ENCODE measurements at regions not wholly inside any gene's neighbourhood (a gene's known extent, or its start where the extent isn't known, plus 50 kb on each side); places are given as distances from the start of the nearest gene placed in this dataset.
"Not testable (repeated sequence)": the region's sequence is repeated elsewhere in the genome, so short reads cannot be mapped to it uniquely, and the experiment has no call there.

DNA sequence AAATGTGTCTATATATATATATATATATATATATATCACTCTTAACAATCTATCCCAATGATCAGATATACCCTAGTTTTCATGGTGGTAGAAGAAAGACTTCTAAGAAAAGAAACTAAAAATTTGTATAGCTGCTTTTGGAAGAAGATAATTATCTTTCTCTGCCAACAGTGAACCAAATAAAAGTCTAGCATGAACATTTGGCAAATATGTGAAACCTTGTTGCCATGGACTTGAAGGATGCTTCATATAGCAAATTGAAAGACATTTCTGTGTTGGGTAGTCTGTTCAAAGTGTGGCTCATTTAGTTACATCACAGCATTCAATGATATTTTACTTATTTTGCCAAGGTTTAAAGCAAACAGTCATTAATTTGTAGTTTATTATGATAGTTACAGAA is 219.9 kb upstream of the NECTIN3 start:
- no peak for FAIRE-seq

DNA sequence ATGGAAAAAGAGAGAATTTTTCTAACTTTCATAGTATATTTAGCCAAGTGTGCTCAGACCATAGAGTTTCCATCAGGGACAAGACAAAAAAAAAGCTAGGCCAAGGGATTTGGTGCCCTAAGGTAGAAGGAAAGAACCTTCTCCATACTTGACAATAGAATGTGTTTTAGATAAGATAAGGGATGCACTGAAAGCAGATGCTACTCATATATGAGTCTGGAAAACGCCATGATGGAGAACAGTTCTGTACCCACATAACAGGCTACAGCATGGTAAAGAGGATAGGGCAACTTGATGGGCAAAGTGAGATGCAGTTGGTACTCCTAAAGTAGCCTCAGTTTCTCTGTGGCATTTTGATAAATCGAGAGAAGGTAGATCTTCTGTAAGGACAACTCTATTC is 216.4 kb upstream of the NECTIN3 start:
- no peak for FAIRE-seq

GRCh38 chr3:110856916-110857315 is 214.7 kb upstream of the NECTIN3 start:
- no peak for FAIRE-seq

GRCh38 chr3:110858549-110858948 is 213.1 kb upstream of the NECTIN3 start:
- no peak for FAIRE-seq

- FAIRE-seq: no peak
Observed at GRCh38 chr3:110859336-110859735, 212.3 kb upstream of the NECTIN3 start.

- no peak for FAIRE-seq
Observed at GRCh38 chr3:110859993-110860392, 211.6 kb upstream of the NECTIN3 start.

DNA sequence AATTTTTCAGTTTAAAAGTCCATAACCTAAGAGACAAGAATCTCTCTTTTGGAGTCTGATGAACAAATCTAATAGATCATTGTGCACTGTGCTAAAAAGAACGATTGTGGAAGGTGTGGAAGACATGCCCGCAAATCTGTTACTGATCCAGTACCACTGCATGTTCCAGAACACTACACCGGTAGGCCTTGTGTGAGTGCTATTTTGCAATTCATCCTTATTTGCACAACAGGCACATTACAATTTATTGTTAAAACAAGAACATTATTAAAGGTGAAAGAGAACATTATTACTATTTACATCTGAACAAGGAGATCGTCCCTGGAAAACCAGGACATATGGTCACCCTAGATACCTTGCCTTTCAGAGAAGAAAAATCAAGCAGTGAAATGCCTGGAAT is 205.7 kb upstream of the NECTIN3 start:
- FAIRE-seq: no peak

DNA sequence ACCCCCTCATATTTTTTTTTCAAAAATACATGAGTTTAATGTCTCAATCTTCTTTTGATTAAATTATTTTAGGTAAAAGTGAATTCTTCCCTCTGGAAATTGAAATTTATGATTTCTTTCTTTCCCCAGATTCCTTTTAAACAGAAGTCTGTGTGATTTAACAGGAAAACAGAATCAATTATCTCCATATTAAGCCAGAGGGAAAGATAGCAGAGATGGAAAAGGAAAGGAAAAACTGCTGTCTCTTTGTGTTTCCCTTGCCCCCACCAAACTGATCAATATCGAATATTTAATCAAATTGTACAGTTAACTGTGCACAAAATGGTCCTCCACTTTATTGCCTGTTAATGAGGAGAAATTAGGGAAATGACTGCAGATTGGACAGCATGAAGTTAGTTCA is 203.5 kb upstream of the NECTIN3 start:
- FAIRE-seq: no peak

GRCh38 chr3:110869736-110870135 is 201.9 kb upstream of the NECTIN3 start:
- no peak for FAIRE-seq

GRCh38 chr3:110871869-110872268 is 199.7 kb upstream of the NECTIN3 start:
- FAIRE-seq: no peak

DNA sequence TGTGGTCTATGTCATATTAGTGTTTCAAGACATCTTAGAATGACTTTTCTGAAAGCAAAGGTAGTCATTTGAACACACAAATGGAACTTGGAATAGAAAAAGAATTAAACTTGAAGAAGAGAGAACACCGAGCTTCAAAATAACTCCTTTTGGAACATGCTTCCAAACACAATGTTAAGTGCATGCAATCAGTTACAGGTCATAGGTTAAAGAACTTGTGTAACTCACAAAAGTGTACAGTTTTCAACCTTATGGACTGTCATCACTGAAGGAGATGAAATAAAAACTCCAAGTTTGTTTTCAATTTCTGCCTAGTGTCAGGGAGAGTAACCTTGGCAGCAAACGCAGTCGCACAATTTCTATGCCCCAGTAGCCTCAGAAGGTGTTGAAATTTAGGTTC is 192.9 kb upstream of the NECTIN3 start:
- no peak for FAIRE-seq

GRCh38 chr3:110881069-110881468 is 190.5 kb upstream of the NECTIN3 start:
- FAIRE-seq: no peak

GRCh38 chr3:110886222-110886893 is 185.3 kb upstream of the NECTIN3 start:
- FAIRE-seq: no peak

DNA sequence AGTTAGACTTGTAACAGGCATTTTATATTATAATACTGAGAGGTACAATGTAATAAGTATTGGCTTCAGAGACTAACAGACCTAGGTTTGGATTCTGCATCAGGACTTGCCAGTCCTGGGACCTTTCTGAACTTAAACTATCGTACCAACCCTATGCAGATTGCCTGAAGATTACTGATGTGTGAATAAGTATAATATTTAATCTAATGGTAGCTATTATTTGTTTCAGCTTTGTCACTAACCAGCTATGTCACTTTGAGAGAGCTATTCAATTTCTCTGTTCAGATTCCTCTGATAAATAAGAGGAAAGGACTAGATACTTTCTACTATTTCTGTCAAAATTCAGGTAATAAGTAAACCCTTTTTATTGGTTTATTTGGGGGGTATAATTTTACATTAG is 184.4 kb upstream of the NECTIN3 start:
- FAIRE-seq: no peak

GRCh38 chr3:110888625-110889375 is 182.8 kb upstream of the NECTIN3 start:
- not testable (repeated sequence) for FAIRE-seq

- not testable (repeated sequence) for FAIRE-seq
Observed at GRCh38 chr3:110889376-110889699, 182.3 kb upstream of the NECTIN3 start.

GRCh38 chr3:110894574-110894973 is 177.0 kb upstream of the NECTIN3 start:
- FAIRE-seq: no peak

- no peak for FAIRE-seq
Observed at GRCh38 chr3:110895054-110895453, 176.6 kb upstream of the NECTIN3 start.

DNA sequence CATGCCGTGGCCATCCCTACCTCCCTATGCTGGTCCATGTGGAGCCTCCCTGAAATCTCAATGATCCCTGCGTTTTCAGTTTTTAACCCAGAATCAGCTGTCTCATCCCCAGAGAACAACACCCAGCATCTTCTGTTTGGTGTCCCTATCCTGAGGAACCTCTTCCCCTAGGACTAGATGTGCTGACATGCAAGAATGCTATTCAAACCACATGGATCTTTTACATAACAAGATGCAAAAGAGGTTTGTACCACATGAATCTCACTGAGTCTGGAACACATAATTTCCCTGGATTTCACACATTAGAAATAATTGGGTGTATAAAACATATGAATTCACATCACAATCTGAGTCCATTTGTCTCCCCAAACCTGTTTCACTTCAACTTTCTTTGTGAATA is 174.6 kb upstream of the NECTIN3 start:
- no peak for FAIRE-seq

GRCh38 chr3:110900576-110900975 is 171.0 kb upstream of the NECTIN3 start:
- no peak for FAIRE-seq

- no peak for FAIRE-seq
Observed at GRCh38 chr3:110901536-110901935, 170.1 kb upstream of the NECTIN3 start.

DNA sequence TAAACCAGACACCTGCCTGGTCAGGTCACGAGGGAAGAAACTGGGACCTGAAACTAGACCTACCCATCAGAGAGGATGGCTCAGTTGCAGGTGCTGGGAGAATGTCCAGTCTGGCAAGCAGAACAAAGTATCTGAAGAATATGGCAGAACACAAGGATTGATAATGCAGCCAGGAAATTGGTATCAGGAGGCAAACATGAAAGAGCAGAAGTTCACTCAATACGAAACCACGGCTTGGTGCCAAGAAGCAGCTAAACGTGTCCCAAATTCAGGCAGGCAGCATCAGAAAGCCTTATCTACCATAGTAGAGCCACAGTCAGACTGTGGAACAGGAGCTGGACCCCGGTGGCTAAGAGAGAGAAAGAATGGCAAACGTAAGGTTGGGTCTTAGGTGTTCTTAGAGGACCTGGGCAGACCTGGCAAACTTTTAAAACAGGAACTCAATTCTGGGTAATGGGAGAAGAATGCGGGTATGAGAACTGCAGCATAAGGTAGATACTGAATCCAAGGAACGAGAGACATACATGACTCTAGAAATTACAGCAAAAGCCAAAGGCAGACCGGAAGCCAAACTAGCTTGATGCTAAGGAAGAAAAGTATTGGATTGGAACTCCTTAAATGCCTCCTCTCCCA is 169.0 kb upstream of the NECTIN3 start:
- no peak for FAIRE-seq

DNA sequence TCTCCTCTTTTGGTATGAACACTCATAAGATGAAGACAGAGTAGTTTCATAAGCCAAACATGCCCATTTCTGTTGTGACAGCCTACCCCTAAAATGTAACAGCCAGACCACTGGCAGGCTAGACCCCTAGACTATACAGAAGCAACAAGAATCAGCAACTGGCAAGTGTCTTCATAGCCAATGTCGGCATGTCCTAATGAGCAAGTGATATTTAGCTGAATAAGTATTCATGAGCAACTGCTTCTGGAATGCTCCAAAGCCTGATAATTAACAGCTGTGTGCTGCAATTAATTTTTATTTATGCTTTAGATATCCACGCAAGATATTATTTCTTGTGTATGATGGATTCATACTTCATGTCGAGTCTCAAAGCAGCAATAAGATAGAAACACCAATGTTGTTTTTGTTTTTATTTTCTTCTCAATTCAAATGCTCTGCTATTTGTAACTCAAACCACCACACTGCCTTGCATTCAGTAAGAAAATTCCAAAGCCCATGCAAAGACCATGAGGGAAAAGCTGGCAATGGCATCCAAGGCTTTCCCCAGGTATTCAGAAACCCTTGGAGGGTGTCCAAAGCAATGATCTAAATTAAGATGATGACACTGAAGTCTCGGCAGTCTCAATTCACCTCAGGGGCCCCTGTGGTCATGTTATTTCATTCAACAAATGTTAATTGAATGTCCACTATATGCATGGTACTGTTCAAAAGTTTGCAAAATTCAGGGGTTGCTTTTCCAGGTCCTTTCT is 167.7 kb upstream of the NECTIN3 start:
- FAIRE-seq: no peak

DNA sequence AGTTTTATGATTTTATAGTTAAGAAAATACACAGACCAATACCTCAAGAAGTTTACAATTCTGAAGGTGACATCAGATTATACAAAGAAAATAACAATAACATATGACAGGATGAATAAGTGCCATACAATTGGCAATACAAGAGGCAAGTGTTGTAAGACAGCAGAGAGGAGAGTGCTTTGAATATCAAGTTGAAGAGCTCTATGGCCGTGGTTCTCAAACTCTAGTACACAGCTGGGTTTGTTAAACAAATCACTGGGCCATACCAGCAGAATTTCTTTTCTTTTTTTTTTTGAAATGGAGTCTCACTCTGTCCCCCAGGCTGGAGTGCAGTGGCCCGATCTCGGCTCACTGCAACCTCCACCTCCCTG is 167.1 kb upstream of the NECTIN3 start:
- no peak for FAIRE-seq

All from G401.6 (cell line).